ENCODE measurements at regions not wholly inside any gene's neighbourhood (a gene's known extent, or its start where the extent isn't known, plus 50 kb on each side); places are given as distances from the start of the nearest gene placed in this dataset.

DNA sequence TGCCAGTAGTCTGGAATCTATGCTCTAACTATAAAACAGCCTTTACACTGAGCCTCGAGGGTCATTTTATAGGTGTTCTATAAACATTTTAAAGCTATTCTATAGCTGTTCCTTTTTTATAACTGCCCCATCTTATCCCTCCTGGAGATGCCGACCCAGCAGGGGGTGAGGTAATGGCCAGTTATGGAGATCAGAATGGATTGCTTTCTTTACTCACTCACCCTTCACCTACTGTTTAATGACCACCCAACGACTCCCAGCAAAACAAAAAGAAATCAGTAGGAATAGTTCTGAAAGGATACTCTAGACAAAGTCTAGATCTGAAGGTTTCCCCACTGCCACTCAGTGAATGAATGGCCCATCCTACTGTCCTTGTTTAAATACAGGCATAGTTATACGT is 1113.1 kb downstream of the FAT4 start:
- Histone ChIP-seq H3K4me1 (no peaks in the 10 kb centered on the region), H3K27ac (no peak overlapping the region), H3K36me3 (no peaks in the 10 kb centered on the region), H3K27me3 (no peaks in the 10 kb centered on the region), H3K9me3 (peaks cover 0 to 8% (median 0%) of the 10 kb centered on the region in 4 donors), H3K4me3 (no peak overlapping the region)
- no peak for TF ChIP-seq POLR2A (IDR thresholded peaks at IDR 0.05)
- TF ChIP-seq, protein P1, sequence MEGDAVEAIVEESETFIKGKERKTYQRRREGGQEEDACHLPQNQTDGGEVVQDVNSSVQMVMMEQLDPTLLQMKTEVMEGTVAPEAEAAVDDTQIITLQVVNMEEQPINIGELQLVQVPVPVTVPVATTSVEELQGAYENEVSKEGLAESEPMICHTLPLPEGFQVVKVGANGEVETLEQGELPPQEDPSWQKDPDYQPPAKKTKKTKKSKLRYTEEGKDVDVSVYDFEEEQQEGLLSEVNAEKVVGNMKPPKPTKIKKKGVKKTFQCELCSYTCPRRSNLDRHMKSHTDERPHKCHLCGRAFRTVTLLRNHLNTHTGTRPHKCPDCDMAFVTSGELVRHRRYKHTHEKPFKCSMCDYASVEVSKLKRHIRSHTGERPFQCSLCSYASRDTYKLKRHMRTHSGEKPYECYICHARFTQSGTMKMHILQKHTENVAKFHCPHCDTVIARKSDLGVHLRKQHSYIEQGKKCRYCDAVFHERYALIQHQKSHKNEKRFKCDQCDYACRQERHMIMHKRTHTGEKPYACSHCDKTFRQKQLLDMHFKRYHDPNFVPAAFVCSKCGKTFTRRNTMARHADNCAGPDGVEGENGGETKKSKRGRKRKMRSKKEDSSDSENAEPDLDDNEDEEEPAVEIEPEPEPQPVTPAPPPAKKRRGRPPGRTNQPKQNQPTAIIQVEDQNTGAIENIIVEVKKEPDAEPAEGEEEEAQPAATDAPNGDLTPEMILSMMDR (IDR thresholded peaks at IDR 0.05) = no peak
- DNase-seq = no peak

DNA sequence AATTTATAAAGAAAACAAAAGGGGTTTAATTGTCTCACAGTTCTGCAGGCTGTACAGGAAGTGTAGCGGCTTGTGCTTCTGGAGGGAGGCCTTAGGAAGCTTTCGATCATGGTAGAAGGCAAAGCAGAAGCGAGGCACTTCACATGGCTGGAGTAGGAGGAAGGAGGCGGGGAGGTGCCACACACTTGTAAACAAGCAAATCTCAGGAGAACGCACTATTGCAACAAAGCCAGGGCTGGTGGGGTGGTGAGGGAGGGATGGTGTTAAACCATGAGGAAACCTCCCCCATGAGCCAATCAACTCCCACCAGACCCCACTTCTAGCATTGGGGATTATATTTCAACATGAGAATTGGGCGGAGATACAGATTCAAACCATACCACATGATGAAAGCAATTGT is 1116.3 kb downstream of the FAT4 start:
- Histone ChIP-seq H3K36me3 (no peaks in the 10 kb centered on the region), H3K27ac (no peak overlapping the region), H3K27me3 (no peaks in the 10 kb centered on the region), H3K4me3 (no peak overlapping the region), H3K4me1 (no peaks in the 10 kb centered on the region), H3K9me3 (peaks cover 0 to 4% (median 0%) of the 10 kb centered on the region in 4 donors)
- no peak for DNase-seq
- no peak for TF ChIP-seq POLR2A (IDR thresholded peaks at IDR 0.05)
- TF ChIP-seq, protein P1 (IDR thresholded peaks at IDR 0.05) = no peak

DNA sequence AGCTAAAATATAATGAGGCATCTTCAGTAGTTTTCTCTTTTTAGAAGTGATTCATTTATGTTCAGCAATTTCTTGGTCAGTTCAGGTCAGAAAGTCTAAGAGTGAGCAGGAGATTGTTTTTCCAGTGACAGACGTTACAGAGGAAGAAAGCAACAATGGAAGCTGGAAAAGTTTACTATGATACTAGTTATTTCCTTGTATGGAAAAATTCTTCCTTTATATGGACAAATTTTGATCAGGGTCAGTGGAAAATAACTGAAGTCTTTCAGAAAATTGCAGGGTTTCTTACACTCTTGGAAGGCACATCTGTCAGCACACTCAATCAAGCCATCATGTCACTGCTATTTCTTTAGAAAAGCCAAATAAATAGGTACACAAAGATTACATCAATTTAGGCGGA is 1120.7 kb downstream of the FAT4 start:
- TF ChIP-seq, protein P1 (IDR thresholded peaks at IDR 0.05) = no peak
- no peak for TF ChIP-seq POLR2A (IDR thresholded peaks at IDR 0.05)
- Histone ChIP-seq H3K27me3 (no peaks in the 10 kb centered on the region), H3K4me3 (no peak overlapping the region), H3K36me3 (no peaks in the 10 kb centered on the region), H3K27ac (no peak overlapping the region), H3K9me3 (no peaks in the 10 kb centered on the region), H3K4me1 (no peaks in the 10 kb centered on the region)
- no peak for DNase-seq

DNA sequence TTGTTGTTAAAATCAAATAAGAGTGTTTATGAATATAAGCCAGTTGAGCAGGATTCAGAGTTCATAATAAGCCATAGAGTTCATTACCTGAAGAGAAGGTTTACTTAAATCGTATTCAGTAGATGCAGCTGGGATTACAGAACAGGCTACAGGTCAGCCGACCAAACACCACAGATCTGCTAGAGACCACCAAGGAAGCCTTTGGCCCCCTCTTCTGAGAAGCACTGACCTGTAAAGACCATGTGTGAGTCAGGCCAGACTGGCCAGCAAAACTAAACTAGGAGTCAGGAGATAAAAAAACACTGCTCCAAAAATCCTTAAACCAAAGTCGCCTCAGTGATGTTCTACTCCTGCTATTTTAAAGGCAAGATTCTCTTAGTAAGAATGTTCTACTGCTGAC is 1125.5 kb downstream of the FAT4 start:
- H3K36me3 ChIP-seq = no peaks in the 10 kb centered on the region
- no peak overlapping the region for H3K4me3 ChIP-seq
- H3K4me1 ChIP-seq = no peaks in the 10 kb centered on the region
- H3K27ac ChIP-seq = no peak overlapping the region
- no peak for DNase-seq
- no peaks in the 10 kb centered on the region for H3K9me3 ChIP-seq
- H3K27me3 ChIP-seq = no peaks in the 10 kb centered on the region
- TF ChIP-seq, protein P1 (IDR thresholded peaks at IDR 0.05) = no peak
- no peak for TF ChIP-seq POLR2A (IDR thresholded peaks at IDR 0.05)

DNA sequence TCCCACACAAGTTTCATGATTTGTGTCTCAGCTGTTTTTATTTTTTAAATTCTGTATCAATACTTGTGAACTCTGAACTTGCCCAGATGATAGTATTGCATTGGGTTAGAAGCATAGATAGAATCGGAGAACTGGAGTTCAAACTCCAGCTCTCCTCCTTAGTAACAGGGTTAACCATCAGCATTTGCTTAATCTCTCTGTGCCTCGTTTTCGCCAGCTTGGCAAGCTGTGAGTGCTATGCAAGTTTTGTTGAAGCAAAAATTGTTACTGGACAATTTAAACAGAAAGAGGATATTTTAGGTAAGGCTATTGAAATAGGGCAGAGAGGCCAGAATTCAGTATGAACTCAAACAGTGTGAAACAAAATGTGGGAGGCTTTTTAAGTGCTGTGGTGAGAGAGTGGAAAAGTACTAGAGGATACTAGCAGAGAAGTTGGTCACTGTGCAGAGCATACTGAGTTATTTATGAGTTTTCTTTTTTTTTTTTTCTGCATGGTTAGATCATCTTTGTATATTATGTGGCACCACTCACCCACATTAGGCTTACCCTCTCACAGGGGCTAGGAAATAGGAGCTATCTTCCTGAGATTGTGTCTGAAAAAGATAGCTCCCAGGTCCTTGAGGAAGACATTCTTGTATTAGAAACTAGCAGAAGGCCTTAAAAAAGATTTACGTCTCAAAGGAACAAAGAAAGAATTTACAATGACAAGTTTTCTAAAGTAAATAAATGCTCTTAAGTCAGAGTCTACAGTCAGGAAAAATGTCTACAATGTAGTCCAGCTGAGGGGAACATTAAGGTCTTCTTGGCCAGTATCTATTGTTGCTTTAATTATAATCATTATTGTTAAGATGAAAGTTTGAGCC is 1126.6 kb downstream of the FAT4 start:
- Histone ChIP-seq H3K27ac (no peak overlapping the region), H3K4me1 (no peaks in the 10 kb centered on the region), H3K36me3 (no peaks in the 10 kb centered on the region), H3K27me3 (no peaks in the 10 kb centered on the region), H3K9me3 (no peaks in the 10 kb centered on the region), H3K4me3 (no peak overlapping the region)
- DNase-seq = no peak
- TF ChIP-seq, protein P1 (IDR thresholded peaks at IDR 0.05) = no peak
- TF ChIP-seq POLR2A (IDR thresholded peaks at IDR 0.05) = no peak

Data from Peyer's patch (tissue), 4 donors.